Ovary (tissue), 3 donors: ENCODE measurements at regions not wholly inside any gene's neighbourhood (a gene's known extent, or its start where the extent isn't known, plus 50 kb on each side); places are given as distances from the start of the nearest gene placed in this dataset.

Source experiments
- EP300 ChIP-seq: sonication (generic); formaldehyde crosslinking; IDR thresholded peaks from one replicate; pipeline ENCODE4 v1.6.1; 2017; ENCODE audit warnings: antibody characterized with exemption
- POLR2A ChIP-seq: fragments of 450-650 bp; IDR thresholded peaks from one replicate; pipeline ENCODE4 v1.6.1; 2017; ENCODE audit warnings: antibody characterized with exemption, mild to moderate bottlenecking, moderate library complexity
- TF ChIP-seq, protein P1 (sequence below), 3 donors: fragments of 450-650 bp in 2 of 3; fragments of 200-600 bp in 1 of 3; IDR thresholded peaks; one replicate each; pipeline versions ENCODE4 v1.5.1 to v1.8.0; 2016 to 2022; ENCODE audit warnings: antibody characterized with exemption in 3 of 3, mild to moderate bottlenecking in 1 of 3
- donor health status: DM: no; HTN: no; CAD: no.

DNA sequence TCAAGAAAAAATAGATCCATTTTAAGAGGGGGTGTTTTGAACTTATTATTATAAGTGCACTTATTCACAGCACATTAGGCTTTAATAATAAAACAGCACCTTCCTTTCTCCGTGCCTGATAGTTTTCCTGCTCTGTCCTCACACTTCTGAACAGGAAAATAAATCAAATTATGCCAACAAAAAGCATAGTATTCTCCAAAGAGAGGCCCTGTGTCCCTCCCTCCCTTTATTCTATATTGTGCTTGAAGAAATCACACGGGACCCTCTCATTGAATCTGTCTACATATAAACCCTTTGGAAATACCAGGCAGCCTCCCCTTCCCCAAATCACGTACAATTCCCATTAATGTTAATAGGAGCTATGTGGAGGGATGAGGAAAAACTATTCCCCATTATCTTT, 462.9 kb upstream of the NRSN1 start:
- TF ChIP-seq, protein P1, sequence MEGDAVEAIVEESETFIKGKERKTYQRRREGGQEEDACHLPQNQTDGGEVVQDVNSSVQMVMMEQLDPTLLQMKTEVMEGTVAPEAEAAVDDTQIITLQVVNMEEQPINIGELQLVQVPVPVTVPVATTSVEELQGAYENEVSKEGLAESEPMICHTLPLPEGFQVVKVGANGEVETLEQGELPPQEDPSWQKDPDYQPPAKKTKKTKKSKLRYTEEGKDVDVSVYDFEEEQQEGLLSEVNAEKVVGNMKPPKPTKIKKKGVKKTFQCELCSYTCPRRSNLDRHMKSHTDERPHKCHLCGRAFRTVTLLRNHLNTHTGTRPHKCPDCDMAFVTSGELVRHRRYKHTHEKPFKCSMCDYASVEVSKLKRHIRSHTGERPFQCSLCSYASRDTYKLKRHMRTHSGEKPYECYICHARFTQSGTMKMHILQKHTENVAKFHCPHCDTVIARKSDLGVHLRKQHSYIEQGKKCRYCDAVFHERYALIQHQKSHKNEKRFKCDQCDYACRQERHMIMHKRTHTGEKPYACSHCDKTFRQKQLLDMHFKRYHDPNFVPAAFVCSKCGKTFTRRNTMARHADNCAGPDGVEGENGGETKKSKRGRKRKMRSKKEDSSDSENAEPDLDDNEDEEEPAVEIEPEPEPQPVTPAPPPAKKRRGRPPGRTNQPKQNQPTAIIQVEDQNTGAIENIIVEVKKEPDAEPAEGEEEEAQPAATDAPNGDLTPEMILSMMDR (IDR thresholded peaks at IDR 0.05), result no peak
- TF ChIP-seq EP300, result no peak
- TF ChIP-seq POLR2A, result no peak
